H9 (cell line): ENCODE measurements at regions not wholly inside any gene's neighbourhood (a gene's known extent, or its start where the extent isn't known, plus 50 kb on each side); places are given as distances from the start of the nearest gene placed in this dataset.

Experiments used
- DNase-seq: peaks from one replicate; pipeline ENCODE4 v3.0.0-alpha.2; 2017
- H2AFZ ChIP-seq: one replicate; pipeline ENCODE4 v1.6.1; 2013; ENCODE audit warnings: mild to moderate bottlenecking, low read length, control low read depth, moderate library complexity
- H2AK5ac ChIP-seq: 2 replicates; pipeline ENCODE4 v1.6.1; 2013; ENCODE audit warnings: low read length, control low read depth, mixed read lengths; ENCODE audit not compliant: insufficient read length
- H2BK120ac ChIP-seq: one replicate; pipeline ENCODE4 v1.6.1; 2013; ENCODE audit warnings: low read depth, mild to moderate bottlenecking, low read length, control low read depth, inconsistent platforms; ENCODE audit not compliant: poor library complexity, severe bottlenecking
- H2BK12ac ChIP-seq: 2 replicates; pipeline ENCODE4 v1.6.1; 2013; ENCODE audit warnings: low read length, control low read depth, mixed read lengths, low read depth; ENCODE audit not compliant: insufficient read length
- H2BK15ac ChIP-seq: 2 replicates; pipeline ENCODE4 v1.6.1; 2013; ENCODE audit warnings: low read depth, low read length, control low read depth
- H2BK20ac ChIP-seq: one replicate; pipeline ENCODE4 v1.6.1; 2013; ENCODE audit warnings: low read depth, mild to moderate bottlenecking, low read length, control low read depth, inconsistent platforms; ENCODE audit not compliant: poor library complexity, severe bottlenecking
- H2BK5ac ChIP-seq: 2 replicates; pipeline ENCODE4 v1.6.1; 2013; ENCODE audit warnings: low read length, control low read depth, mixed read lengths; ENCODE audit not compliant: insufficient read length
- H3K14ac ChIP-seq: 2 replicates; pipeline ENCODE4 v1.6.1; 2013; ENCODE audit warnings: low read length, control low read depth; ENCODE audit not compliant: insufficient read depth
- H3K18ac ChIP-seq: 2 replicates; pipeline ENCODE4 v1.6.1; 2013; ENCODE audit warnings: low read depth, mild to moderate bottlenecking, mixed read lengths, low read length, control low read depth; ENCODE audit not compliant: insufficient read length
- H3K23ac ChIP-seq: 2 replicates; pipeline ENCODE4 v1.6.1; 2013; ENCODE audit warnings: low read length, control low read depth, mixed read lengths, low read depth; ENCODE audit not compliant: insufficient read length
- H3K23me2 ChIP-seq: 2 replicates; pipeline ENCODE4 v1.6.1; 2013; ENCODE audit warnings: low read depth, mild to moderate bottlenecking, mixed read lengths, low read length, control low read depth; ENCODE audit not compliant: insufficient read length, poor library complexity, severe bottlenecking
- H3K27ac ChIP-seq: 2 replicates; pipeline ENCODE4 v1.5.1; 2013; ENCODE audit warnings: low read length, control low read depth, mixed read lengths, low read depth; ENCODE audit not compliant: insufficient read length
- H3K27me3 ChIP-seq: 2 replicates; pipeline ENCODE4 v1.6.1; 2013; ENCODE audit warnings: low read length, control low read depth, inconsistent platforms; ENCODE audit not compliant: insufficient read depth
- H3K4ac ChIP-seq: 2 replicates; pipeline ENCODE4 v1.6.1; 2013; ENCODE audit warnings: low read depth, mild to moderate bottlenecking, control low read depth, inconsistent platforms, low read length, moderate library complexity
- H3K4me1 ChIP-seq: 2 replicates; pipeline ENCODE4 v1.6.1; 2013; ENCODE audit warnings: low read length, control low read depth, inconsistent platforms; ENCODE audit not compliant: insufficient read depth
- H3K4me2 ChIP-seq: 2 replicates; pipeline ENCODE4 v1.6.1; 2013; ENCODE audit warnings: low read length, control low read depth, mixed read lengths; ENCODE audit not compliant: insufficient read length, insufficient read depth
- H3K56ac ChIP-seq: 2 replicates; pipeline ENCODE4 v1.6.1; 2013; ENCODE audit warnings: low read depth, mild to moderate bottlenecking, mixed read lengths, low read length, control low read depth; ENCODE audit not compliant: insufficient read length
- H3K79me1 ChIP-seq: 2 replicates; pipeline ENCODE4 v1.6.1; 2013; ENCODE audit warnings: low read depth, mild to moderate bottlenecking, moderate library complexity, low read length, control low read depth, inconsistent platforms; ENCODE audit not compliant: insufficient read depth, poor library complexity, severe bottlenecking
- H3K79me2 ChIP-seq: 2 replicates; pipeline ENCODE4 v1.6.1; 2013; ENCODE audit warnings: low read length, control low read depth, inconsistent platforms; ENCODE audit not compliant: insufficient read depth
- H3K9ac ChIP-seq: 2 replicates; pipeline ENCODE4 v1.6.1; 2013; ENCODE audit warnings: low read length, control low read depth, mixed read lengths; ENCODE audit not compliant: insufficient read length; ENCODE audit errors: extremely low read depth
- H3K9me3 ChIP-seq: one replicate; pipeline ENCODE4 v1.6.1; 2013; ENCODE audit warnings: low read depth, low read length, inconsistent platforms; ENCODE audit not compliant: control insufficient read depth
- H3T11ph ChIP-seq: one replicate; pipeline ENCODE4 v1.6.1; 2013; ENCODE audit warnings: mild to moderate bottlenecking, low read length, control low read depth, inconsistent platforms
- H4K20me1 ChIP-seq: one replicate; pipeline ENCODE4 v1.6.1; 2013; ENCODE audit not compliant: control insufficient read depth, insufficient read length, insufficient read depth
- H4K5ac ChIP-seq: 2 replicates; pipeline ENCODE4 v1.6.1; 2013; ENCODE audit warnings: low read depth, mild to moderate bottlenecking, mixed read lengths, low read length, control low read depth; ENCODE audit not compliant: insufficient read length
- H4K8ac ChIP-seq: replicated peaks from 2 replicates; pipeline ENCODE4 v1.6.1; 2013; ENCODE audit warnings: low read length, control low read depth, mixed read lengths, low read depth; ENCODE audit not compliant: insufficient read length
- H4K91ac ChIP-seq: 2 replicates; pipeline ENCODE4 v1.6.1; 2013; ENCODE audit warnings: low read depth, mild to moderate bottlenecking, moderate library complexity, mixed read lengths, low read length, control low read depth; ENCODE audit not compliant: insufficient read length
- H3K27ac Mint-ChIP-seq, 3 experiments: 2 replicates in 2 of 3; 3 replicates in 1 of 3; pipeline ENCODE4 v1.8.0; 2020 to 2021; ENCODE audit warnings: mixed read lengths in 3 of 3, mild to moderate bottlenecking in 1 of 3, moderate library complexity in 1 of 3
- H3K27me3 Mint-ChIP-seq: 2 replicates; pipeline ENCODE4 v1.8.0; 2021; ENCODE audit warnings: low read depth, mild to moderate bottlenecking, moderate library complexity, mixed read lengths
- H3K36me3 Mint-ChIP-seq, 3 experiments: 2 replicates in 2 of 3; 3 replicates in 1 of 3; pipeline ENCODE4 v1.8.0; 2020 to 2021; ENCODE audit warnings: low read depth in 3 of 3, mixed read lengths in 3 of 3; ENCODE audit not compliant: insufficient read depth in 1 of 3
- H3K4me1 Mint-ChIP-seq, 2 experiments: 2 replicates each; pipeline ENCODE4 v1.8.0; 2020; ENCODE audit warnings: mixed read lengths in 2 of 2
- H3K4me3 Mint-ChIP-seq, 2 experiments: 2 replicates in 1 of 2; 3 replicates in 1 of 2; pipeline ENCODE4 v1.8.0; 2020 to 2021; ENCODE audit warnings: mild to moderate bottlenecking in 2 of 2, mixed read lengths in 2 of 2, moderate library complexity in 1 of 2
- H3K9me3 Mint-ChIP-seq, 2 experiments: 2 replicates in 1 of 2; 3 replicates in 1 of 2; pipeline ENCODE4 v1.8.0; 2020; ENCODE audit warnings: mild to moderate bottlenecking in 2 of 2, mixed read lengths in 2 of 2, moderate library complexity in 1 of 2
- CTCF ChIP-seq: fragments of 200-600 bp; sonication (generic); conservative IDR thresholded peaks from 3 replicates; pipeline ENCODE4 v1.8.0; 2021; ENCODE audit warnings: antibody characterized with exemption, mild to moderate bottlenecking
- WGBS: extraction: QIAGEN DNeasy Blood & Tissue Kit; methylation state at CpG from one replicate; pipeline ENCODE4 v1.1.7; 2013; ENCODE audit warnings: missing lambda C conversion rate, low lambda C conversion rate, mixed read lengths; ENCODE audit not compliant: insufficient read length; ENCODE audit errors: extremely low coverage; 5-methylcytosine and 5-hydroxymethylcytosine counted together

GRCh38 chr14:101217616-101218371 lies 314.3 kb upstream of the RTL1 start:
- no peak overlapping the region for H2AFZ ChIP-seq

More at GRCh38 chr14:101217616-101218371, 314.3 kb upstream of the RTL1 start:
- H3K18ac ChIP-seq, result no peak overlapping the region
- H3K23ac ChIP-seq, result no peak overlapping the region
- no peak overlapping the region for H4K8ac ChIP-seq
- H2BK5ac ChIP-seq, result no peak overlapping the region
- no peak overlapping the region for H2BK120ac ChIP-seq
- Mint-ChIP-seq H3K27me3 (peaks cover 35% of the 10 kb centered on the region), H3K4me1 (peaks cover 17 to 18% of the 10 kb centered on the region in 2 experiments), H3K27ac (no peak overlapping the region), H3K36me3 (peaks cover 0 to 3% (median 2%) of the 10 kb centered on the region in 3 experiments; a peak in 4 of 7 replicates), H3K9me3 (peaks cover 2 to 3% of the 10 kb centered on the region in 2 experiments), H3K4me3 (no peak overlapping the region)
- no peak overlapping the region for H3K27ac ChIP-seq
- H4K5ac ChIP-seq, result no peak overlapping the region
- TF ChIP-seq CTCF, result no peak
- no peak overlapping the region for H3K14ac ChIP-seq
- H3K56ac ChIP-seq, result no peak overlapping the region
- no peak overlapping the region for H4K91ac ChIP-seq
- H2BK15ac ChIP-seq, result no peak overlapping the region
- DNase-seq, result no peak
- H4K20me1 ChIP-seq, result no peaks in the 10 kb centered on the region
- H3K4me1 ChIP-seq, result no peaks in the 10 kb centered on the region; the same call in 1 of the 2 replicates
- no peak overlapping the region for H2AK5ac ChIP-seq
- no peaks in the 10 kb centered on the region for H3K79me1 ChIP-seq
- H3K27me3 ChIP-seq, result no peaks in the 10 kb centered on the region
- H2BK12ac ChIP-seq, result no peak overlapping the region
- no CpG with 5 or more reads among the region's 14 CpGs for WGBS
- no peaks in the 10 kb centered on the region for H3K9me3 ChIP-seq
- no peak overlapping the region for H3T11ph ChIP-seq
- H3K23me2 ChIP-seq, result no peaks in the 10 kb centered on the region
- no peak overlapping the region for H3K4me2 ChIP-seq
- H3K4ac ChIP-seq, result no peak overlapping the region
- no peak overlapping the region for H3K9ac ChIP-seq
- H3K79me2 ChIP-seq, result no peaks in the 10 kb centered on the region
- H2BK20ac ChIP-seq, result no peak overlapping the region
